ENCODE measurements at regions not wholly inside any gene's neighbourhood (a gene's known extent, or its start where the extent isn't known, plus 50 kb on each side); places are given as distances from the start of the nearest gene placed in this dataset.

- no peak for DNase-seq
Measured at GRCh38 chr14:25944020-25944419, 653.8 kb downstream of the NOVA1 start.

GRCh38 chr14:25943329-25943728, 654.5 kb downstream of the NOVA1 start:
- DNase-seq, result no peak

GRCh38 chr14:25942090-25942489, 655.7 kb downstream of the NOVA1 start:
- no peak for DNase-seq

GRCh38 chr14:25933731-25934130, 664.1 kb downstream of the NOVA1 start:
- DNase-seq, result no peak

GRCh38 chr14:25929881-25930615, 667.8 kb downstream of the NOVA1 start:
- no peak for DNase-seq

GRCh38 chr14:25911831-25912230, 686.0 kb downstream of the NOVA1 start:
- DNase-seq, result no peak

GRCh38 chr14:25909045-25909747, 688.6 kb downstream of the NOVA1 start:
- DNase-seq, result no peak

- DNase-seq, result no peak
Measured at GRCh38 chr14:25908277-25909044, 689.4 kb downstream of the NOVA1 start.

- DNase-seq, result no peak
Measured at GRCh38 chr14:25904446-25904845, 693.4 kb downstream of the NOVA1 start.

GRCh38 chr14:25899197-25899596, 698.6 kb downstream of the NOVA1 start:
- DNase-seq, result no peak

GRCh38 chr14:25896777-25897176, 701.1 kb downstream of the NOVA1 start:
- no peak for DNase-seq

GRCh38 chr14:25895740-25896139, 702.1 kb downstream of the NOVA1 start:
- DNase-seq, result no peak

GRCh38 chr14:25887251-25887878, 710.5 kb downstream of the NOVA1 start:
- DNase-seq, result no peak

GRCh38 chr14:25884657-25885056, 713.2 kb downstream of the NOVA1 start:
- DNase-seq, result no peak

- no peak for DNase-seq
Measured at GRCh38 chr14:25882899-25883298, 714.9 kb downstream of the NOVA1 start.

- DNase-seq, result no peak
Measured at GRCh38 chr14:25875475-25875874, 722.4 kb downstream of the NOVA1 start.

GRCh38 chr14:25869854-25870253, 728.0 kb downstream of the NOVA1 start:
- no peak for DNase-seq

GRCh38 chr14:25868521-25869314, 729.1 kb downstream of the NOVA1 start:
- no peak for DNase-seq

- DNase-seq, result no peak
Measured at GRCh38 chr14:25861406-25861805, 736.4 kb downstream of the NOVA1 start.

GRCh38 chr14:25848601-25849000, 749.2 kb downstream of the NOVA1 start:
- DNase-seq, result no peak

- no peak for DNase-seq
Measured at GRCh38 chr14:25846246-25846645, 751.6 kb downstream of the NOVA1 start.
